CD4-positive, CD25-positive, alpha-beta regulatory T cell (primary cell): ENCODE measurements at regions not wholly inside any gene's neighbourhood (a gene's known extent, or its start where the extent isn't known, plus 50 kb on each side); places are given as distances from the start of the nearest gene placed in this dataset.
"Not testable (repeated sequence)": the region's sequence is repeated elsewhere in the genome, so short reads cannot be mapped to it uniquely, and the experiment has no call there.

ENCODE experiments used
- ATAC-seq, 2 donors: fragments of 150-1000 bp; cut with Tn5 transposase; one replicate each; pipeline ENCODE4 v1.10.0; 2021; ENCODE audit warnings: low read depth in 2 of 2, moderate number of reproducible peaks in 2 of 2, moderate library complexity in 1 of 2
- DNase-seq, 3 donors: peaks; one replicate each; pipeline versions ENCODE4 v3.0.0 to v3.0.0-alpha.2; 2012 to 2022; ENCODE audit warnings: mixed read lengths in 1 of 3
- H3K27ac ChIP-seq: one replicate; pipeline ENCODE4 v1.7.0; 2013; ENCODE audit warnings: mild to moderate bottlenecking, low read length; ENCODE audit not compliant: insufficient read depth, poor library complexity, severe bottlenecking
- H3K27me3 ChIP-seq: one replicate; pipeline ENCODE4 v1.7.0; 2013; ENCODE audit warnings: low read length; ENCODE audit not compliant: control insufficient read depth, insufficient read depth
- H3K36me3 ChIP-seq: one replicate; pipeline ENCODE4 v1.7.0; 2013; ENCODE audit warnings: mild to moderate bottlenecking, low read length, moderate library complexity; ENCODE audit not compliant: control insufficient read depth, insufficient read depth
- H3K4me1 ChIP-seq: 2 replicates; pipeline ENCODE4 v1.7.0; 2013; ENCODE audit warnings: mild to moderate bottlenecking, low read length; ENCODE audit not compliant: insufficient read depth, control insufficient read depth, poor library complexity, severe bottlenecking
- H3K4me3 ChIP-seq: one replicate; pipeline ENCODE4 v1.7.0; 2013; ENCODE audit warnings: low read depth, mild to moderate bottlenecking, low read length, moderate library complexity
- H3K9me3 ChIP-seq, 2 experiments: 1 replicate in 1 of 2; 2 replicates in 1 of 2; pipeline ENCODE4 v1.7.0; 2013; ENCODE audit warnings: low read length in 2 of 2, mild to moderate bottlenecking in 1 of 2, moderate library complexity in 1 of 2; ENCODE audit not compliant: control insufficient read depth in 2 of 2
- H3K27ac Mint-ChIP-seq, 3 donors: one replicate each; pipeline ENCODE4 v1.8.0; 2020 to 2022; ENCODE audit warnings: mild to moderate bottlenecking in 3 of 3, mixed read lengths in 3 of 3, moderate library complexity in 2 of 3
- H3K27me3 Mint-ChIP-seq: one replicate; pipeline ENCODE4 v1.8.0; 2022; ENCODE audit warnings: mild to moderate bottlenecking, mixed read lengths
- H3K36me3 Mint-ChIP-seq: one replicate; pipeline ENCODE4 v1.8.0; 2020; ENCODE audit warnings: mixed read lengths
- H3K4me1 Mint-ChIP-seq, 4 donors: one replicate each; pipeline ENCODE4 v1.8.0; 2020 to 2022; ENCODE audit warnings: mixed read lengths in 4 of 4, mild to moderate bottlenecking in 1 of 4
- H3K4me3 Mint-ChIP-seq, 4 donors: one replicate each; pipeline ENCODE4 v1.8.0; 2020 to 2022; ENCODE audit warnings: mild to moderate bottlenecking in 4 of 4, mixed read lengths in 4 of 4, moderate library complexity in 3 of 4
- H3K9me3 Mint-ChIP-seq, 7 donors: one replicate each; pipeline ENCODE4 v1.8.0; 2020 to 2022; ENCODE audit warnings: mixed read lengths in 7 of 7, mild to moderate bottlenecking in 3 of 7, moderate library complexity in 2 of 7

DNA sequence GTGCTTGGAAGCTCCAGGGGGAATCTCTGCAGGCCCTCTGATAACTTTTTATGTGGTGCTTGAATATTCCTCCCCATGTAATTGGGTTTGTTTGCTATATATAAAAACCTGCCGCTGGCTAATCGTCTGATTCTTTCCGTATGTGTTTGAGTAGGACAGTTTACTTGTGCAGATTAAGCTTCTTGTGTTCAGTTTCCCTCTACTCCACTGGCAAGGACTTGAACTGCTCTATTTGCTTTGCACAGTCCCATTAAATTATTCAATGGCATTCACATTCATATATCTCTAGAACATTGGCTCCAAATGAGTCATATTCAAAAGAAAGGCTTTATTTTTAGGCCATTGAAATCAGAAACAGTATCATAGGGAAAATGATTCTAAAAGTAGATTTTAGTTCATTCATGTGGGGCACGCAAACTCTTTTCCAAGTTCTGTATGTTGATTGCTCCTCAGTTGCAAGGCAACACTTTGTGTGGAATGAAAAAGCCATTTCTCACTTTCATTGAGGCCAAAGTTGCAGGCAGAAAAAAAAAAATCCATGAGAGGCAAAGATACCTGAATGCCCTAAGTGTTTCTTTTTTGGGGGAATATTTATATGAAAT, 1682.3 kb upstream of the PIK3C3 start:
- Mint-ChIP-seq H3K9me3 (peaks cover 5 to 26% (median 9%) of the 10 kb centered on the region in 7 donors), H3K36me3 (no peaks in the 10 kb centered on the region), H3K27ac (no peak overlapping the region), H3K27me3 (no peaks in the 10 kb centered on the region), H3K4me1 (no peaks in the 10 kb centered on the region), H3K4me3 (no peak overlapping the region)
- H3K9me3 ChIP-seq, result no peaks in the 10 kb centered on the region
- no peaks in the 10 kb centered on the region for H3K4me1 ChIP-seq
- DNase-seq (no peak), ATAC-seq (no peak)
- H3K27me3 ChIP-seq, result no peaks in the 10 kb centered on the region
- no peak overlapping the region for H3K4me3 ChIP-seq
- H3K27ac ChIP-seq, result no peak overlapping the region
- H3K36me3 ChIP-seq, result no peaks in the 10 kb centered on the region

DNA sequence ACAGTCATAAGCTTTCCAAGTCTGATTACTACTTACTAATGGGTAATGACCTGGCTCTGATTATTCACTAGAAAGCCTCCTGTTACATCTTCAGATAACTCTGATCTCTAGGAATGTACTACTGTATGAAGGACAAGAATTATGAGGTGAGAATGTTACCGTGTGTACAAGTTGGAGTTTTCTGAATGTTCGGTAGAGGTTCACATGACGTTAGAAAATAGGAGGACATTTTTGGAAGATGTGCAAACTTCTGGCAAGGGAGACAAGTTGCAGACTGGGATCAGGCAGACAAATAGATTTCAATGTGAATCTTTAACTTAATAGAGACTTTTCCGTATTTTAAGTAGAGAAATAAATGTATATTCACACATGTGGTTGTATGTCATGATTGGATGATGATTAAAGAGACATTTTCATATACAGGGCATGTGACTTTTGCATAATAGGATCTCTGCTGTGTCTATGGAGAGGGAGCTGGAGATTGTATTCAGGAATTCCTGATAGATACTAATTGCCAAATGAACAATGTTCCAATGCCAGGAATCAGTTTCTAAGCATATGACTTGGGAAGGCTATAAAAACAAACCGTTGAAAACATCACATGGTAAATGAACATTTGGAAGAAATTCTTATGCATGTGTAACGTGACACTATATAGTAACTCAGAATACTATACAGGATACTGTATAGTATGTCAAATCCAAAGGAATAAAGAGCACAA, 1695.8 kb upstream of the PIK3C3 start:
- no peak overlapping the region for H3K4me3 ChIP-seq
- H3K4me1 Mint-ChIP-seq, result no peaks in the 10 kb centered on the region
- H3K27me3 ChIP-seq, result no peaks in the 10 kb centered on the region
- H3K27me3 Mint-ChIP-seq, result no peaks in the 10 kb centered on the region
- H3K27ac Mint-ChIP-seq, result no peak overlapping the region
- no peaks in the 10 kb centered on the region for H3K4me1 ChIP-seq
- peaks cover 5 to 20% (median 8%) of the 10 kb centered on the region in 7 donors for H3K9me3 Mint-ChIP-seq
- H3K36me3 ChIP-seq, result no peaks in the 10 kb centered on the region
- ATAC-seq (no peak), DNase-seq (no peak)
- H3K27ac ChIP-seq, result no peak overlapping the region
- no peak overlapping the region for H3K4me3 Mint-ChIP-seq
- H3K9me3 ChIP-seq, result peaks cover 0 to 7% of the 10 kb centered on the region in 2 experiments
- H3K36me3 Mint-ChIP-seq, result no peaks in the 10 kb centered on the region

DNA sequence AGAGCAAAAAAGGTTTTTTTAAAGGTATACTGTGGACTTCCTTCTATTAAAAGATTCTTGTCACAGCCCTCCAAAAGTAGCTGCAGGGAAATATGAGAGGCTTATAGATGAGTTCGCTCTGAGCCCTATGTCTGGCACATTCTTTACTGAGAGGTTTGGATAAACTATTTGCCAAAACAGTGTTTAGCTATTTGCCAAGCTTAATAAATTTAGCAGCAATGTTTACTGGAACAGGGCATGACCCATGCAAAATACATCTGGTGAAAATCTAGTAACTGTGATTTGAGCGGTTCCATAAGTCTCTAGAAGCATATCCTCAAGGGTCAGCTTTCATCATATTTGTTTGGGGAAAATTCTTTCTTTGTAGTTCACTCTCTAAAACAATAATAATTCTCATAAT, 1696.7 kb upstream of the PIK3C3 start:
- Histone ChIP-seq H3K36me3 (no peaks in the 10 kb centered on the region), H3K4me1 (no peaks in the 10 kb centered on the region), H3K27me3 (no peaks in the 10 kb centered on the region), H3K9me3 (peaks cover 0 to 5% of the 10 kb centered on the region in 2 experiments), H3K27ac (no peak overlapping the region), H3K4me3 (no peak overlapping the region)
- DNase-seq, result no peak
- no peaks in the 10 kb centered on the region for H3K27me3 Mint-ChIP-seq
- no peak overlapping the region for H3K4me3 Mint-ChIP-seq
- ATAC-seq, result no peak
- no peaks in the 10 kb centered on the region for H3K4me1 Mint-ChIP-seq
- H3K36me3 Mint-ChIP-seq, result no peaks in the 10 kb centered on the region
- no peak overlapping the region for H3K27ac Mint-ChIP-seq
- H3K9me3 Mint-ChIP-seq, result peaks cover 6 to 27% (median 11%) of the 10 kb centered on the region in 7 donors

DNA sequence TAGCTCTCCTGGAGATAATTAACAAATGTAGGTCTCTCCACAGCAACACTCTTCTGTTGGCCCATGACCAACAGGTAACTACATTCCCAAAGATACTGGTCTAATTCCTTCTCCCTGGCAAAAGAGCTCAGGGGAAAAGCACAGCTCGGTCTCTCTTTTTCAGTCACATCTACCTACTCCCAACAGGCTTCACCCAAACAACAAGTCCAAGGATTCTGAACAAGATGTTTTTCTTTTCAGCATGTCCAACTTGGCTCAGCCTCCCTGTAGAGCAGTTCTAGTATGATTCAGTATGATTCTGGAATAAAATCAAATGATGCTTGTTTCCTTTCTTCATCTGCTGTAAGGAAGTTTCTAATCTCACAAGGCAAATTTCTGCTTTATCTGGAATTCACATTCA, 1704.8 kb upstream of the PIK3C3 start:
- no peak overlapping the region for H3K27ac Mint-ChIP-seq
- Histone ChIP-seq H3K36me3 (no peaks in the 10 kb centered on the region), H3K9me3 (peaks cover 0 to 4% of the 10 kb centered on the region in 2 experiments), H3K27ac (no peak overlapping the region), H3K4me3 (no peak overlapping the region), H3K27me3 (no peaks in the 10 kb centered on the region), H3K4me1 (no peaks in the 10 kb centered on the region)
- no peak overlapping the region for H3K4me3 Mint-ChIP-seq
- H3K9me3 Mint-ChIP-seq, result peaks cover 2 to 25% (median 9%) of the 10 kb centered on the region in 7 donors
- ATAC-seq, result no peak
- no peaks in the 10 kb centered on the region for H3K36me3 Mint-ChIP-seq
- H3K4me1 Mint-ChIP-seq, result no peaks in the 10 kb centered on the region
- no peak for DNase-seq
- H3K27me3 Mint-ChIP-seq, result no peaks in the 10 kb centered on the region

DNA sequence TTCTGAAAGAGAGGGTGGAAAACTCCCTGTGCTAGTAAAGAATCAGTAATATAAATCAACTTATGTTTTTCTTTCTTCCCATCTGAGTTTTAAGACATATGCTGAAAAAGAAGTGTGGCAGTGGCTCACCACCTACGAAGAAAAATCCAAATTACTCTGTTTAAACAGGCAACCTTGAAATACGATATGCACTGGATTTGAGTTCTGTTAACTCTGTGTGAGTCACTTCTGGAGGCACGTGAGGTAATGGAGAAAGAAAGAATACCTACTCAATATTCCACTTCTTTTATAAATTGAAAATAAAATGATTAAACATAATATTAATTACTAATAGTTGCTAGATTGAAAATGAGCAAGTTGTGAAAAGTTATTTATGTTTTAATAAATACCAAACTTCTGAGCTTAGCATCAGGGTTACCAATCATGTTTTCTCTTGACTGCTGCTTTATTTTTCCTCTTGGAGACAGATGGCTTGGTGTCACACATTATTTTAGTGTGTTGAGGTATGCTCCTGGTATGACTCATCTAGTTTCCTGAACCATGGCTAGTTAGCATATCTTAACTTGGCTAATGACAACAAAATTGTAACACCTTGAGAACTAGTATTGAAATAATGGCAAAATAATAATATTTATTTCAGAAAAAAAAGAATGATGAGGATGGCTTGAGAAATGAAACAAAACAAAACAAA, 1705.5 kb upstream of the PIK3C3 start:
- Mint-ChIP-seq H3K9me3 (peaks cover 2 to 31% (median 9%) of the 10 kb centered on the region in 7 donors), H3K27ac (no peak overlapping the region), H3K4me3 (no peak overlapping the region), H3K36me3 (no peaks in the 10 kb centered on the region), H3K4me1 (no peaks in the 10 kb centered on the region), H3K27me3 (no peaks in the 10 kb centered on the region)
- H3K9me3 ChIP-seq, result peaks cover 0 to 4% of the 10 kb centered on the region in 2 experiments
- DNase-seq, result no peak
- H3K4me3 ChIP-seq, result no peak overlapping the region
- H3K27ac ChIP-seq, result no peak overlapping the region
- H3K36me3 ChIP-seq, result no peaks in the 10 kb centered on the region
- no peak for ATAC-seq
- no peaks in the 10 kb centered on the region for H3K4me1 ChIP-seq
- no peaks in the 10 kb centered on the region for H3K27me3 ChIP-seq

DNA sequence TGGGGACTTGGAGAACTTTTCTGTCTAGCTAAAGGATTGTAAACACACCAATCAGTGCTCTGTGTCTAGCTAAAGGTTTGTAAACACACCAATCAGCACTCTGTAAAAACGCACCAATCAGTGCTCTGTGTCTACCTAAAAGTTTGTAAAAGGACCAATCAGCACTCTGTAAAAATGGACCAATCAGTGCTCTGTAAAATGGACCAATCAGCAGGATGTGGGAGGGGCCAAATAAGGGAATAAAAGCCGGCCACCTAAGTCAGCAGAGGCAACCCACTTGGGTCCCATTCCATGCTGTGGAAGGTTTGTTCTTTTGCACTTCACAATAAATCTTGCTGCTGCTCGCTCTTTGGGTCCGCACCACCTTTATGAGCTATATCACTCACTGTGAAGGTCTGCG, 1709.4 kb upstream of the PIK3C3 start:
- H3K9me3 Mint-ChIP-seq, result peaks cover 0 to 23% (median 4%) of the 10 kb centered on the region in 7 donors
- not testable (repeated sequence) for H3K36me3 Mint-ChIP-seq, H3K4me3 ChIP-seq, H3K4me3 Mint-ChIP-seq, H3K4me1 Mint-ChIP-seq, ATAC-seq, H3K27me3 ChIP-seq, H3K9me3 ChIP-seq, H3K27ac Mint-ChIP-seq, H3K27ac ChIP-seq, H3K4me1 ChIP-seq, H3K27me3 Mint-ChIP-seq, H3K36me3 ChIP-seq, DNase-seq

DNA sequence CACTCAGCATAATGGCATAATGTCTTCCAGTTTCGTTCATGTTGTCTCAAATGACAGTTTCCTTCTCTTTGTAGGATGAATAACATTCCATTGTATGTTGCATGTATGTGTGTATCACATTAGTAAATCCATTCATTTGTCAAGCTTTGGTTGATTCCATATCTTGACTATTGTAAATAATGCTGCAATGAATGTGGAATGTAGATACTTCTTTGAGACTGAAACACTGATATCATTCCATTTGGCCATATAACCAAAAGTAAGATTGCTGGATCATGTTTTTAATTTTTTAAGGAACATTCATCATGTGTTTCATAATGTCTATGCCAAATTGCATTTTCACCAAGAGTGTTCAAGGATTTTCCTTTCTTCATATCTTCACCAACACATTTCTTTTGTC, 1711.4 kb upstream of the PIK3C3 start:
- Histone ChIP-seq H3K9me3 (no peaks in the 10 kb centered on the region), H3K27ac (no peak overlapping the region), H3K4me1 (no peaks in the 10 kb centered on the region), H3K36me3 (no peaks in the 10 kb centered on the region), H3K4me3 (no peak overlapping the region), H3K27me3 (no peaks in the 10 kb centered on the region)
- Mint-ChIP-seq H3K27ac (no peak overlapping the region), H3K9me3 (peaks cover 0 to 24% (median 4%) of the 10 kb centered on the region in 7 donors), H3K4me1 (no peaks in the 10 kb centered on the region), H3K36me3 (no peaks in the 10 kb centered on the region), H3K4me3 (no peak overlapping the region), H3K27me3 (no peaks in the 10 kb centered on the region)
- ATAC-seq (no peak), DNase-seq (no peak)
